ENCODE measurements at regions not wholly inside any gene's neighbourhood (a gene's known extent, or its start where the extent isn't known, plus 50 kb on each side); places are given as distances from the start of the nearest gene placed in this dataset.

GRCh38 chr13:107375701-107376340 is 807.9 kb upstream of the ARGLU1 start:
- TF ChIP-seq CTCF (IDR thresholded peaks at IDR 0.05; ENCODE audit: poor library complexity, severe bottlenecking) (no peak), EZH2 (IDR thresholded peaks at IDR 0.05; ENCODE audit: borderline replicate concordance, insufficient read depth, low read length, poor library complexity, severe bottlenecking) (no peak), RAD21 (conservative IDR thresholded peaks at IDR 0.05) (no peak), POLR2AphosphoS5 (IDR thresholded peaks at IDR 0.05) (no peak), SMC3 (conservative IDR thresholded peaks at IDR 0.05; ENCODE audit: poor library complexity) (no peak), TAF1 (IDR thresholded peaks at IDR 0.05; ENCODE audit: low read depth) (no peak)
- TF ChIP-seq, protein P1, sequence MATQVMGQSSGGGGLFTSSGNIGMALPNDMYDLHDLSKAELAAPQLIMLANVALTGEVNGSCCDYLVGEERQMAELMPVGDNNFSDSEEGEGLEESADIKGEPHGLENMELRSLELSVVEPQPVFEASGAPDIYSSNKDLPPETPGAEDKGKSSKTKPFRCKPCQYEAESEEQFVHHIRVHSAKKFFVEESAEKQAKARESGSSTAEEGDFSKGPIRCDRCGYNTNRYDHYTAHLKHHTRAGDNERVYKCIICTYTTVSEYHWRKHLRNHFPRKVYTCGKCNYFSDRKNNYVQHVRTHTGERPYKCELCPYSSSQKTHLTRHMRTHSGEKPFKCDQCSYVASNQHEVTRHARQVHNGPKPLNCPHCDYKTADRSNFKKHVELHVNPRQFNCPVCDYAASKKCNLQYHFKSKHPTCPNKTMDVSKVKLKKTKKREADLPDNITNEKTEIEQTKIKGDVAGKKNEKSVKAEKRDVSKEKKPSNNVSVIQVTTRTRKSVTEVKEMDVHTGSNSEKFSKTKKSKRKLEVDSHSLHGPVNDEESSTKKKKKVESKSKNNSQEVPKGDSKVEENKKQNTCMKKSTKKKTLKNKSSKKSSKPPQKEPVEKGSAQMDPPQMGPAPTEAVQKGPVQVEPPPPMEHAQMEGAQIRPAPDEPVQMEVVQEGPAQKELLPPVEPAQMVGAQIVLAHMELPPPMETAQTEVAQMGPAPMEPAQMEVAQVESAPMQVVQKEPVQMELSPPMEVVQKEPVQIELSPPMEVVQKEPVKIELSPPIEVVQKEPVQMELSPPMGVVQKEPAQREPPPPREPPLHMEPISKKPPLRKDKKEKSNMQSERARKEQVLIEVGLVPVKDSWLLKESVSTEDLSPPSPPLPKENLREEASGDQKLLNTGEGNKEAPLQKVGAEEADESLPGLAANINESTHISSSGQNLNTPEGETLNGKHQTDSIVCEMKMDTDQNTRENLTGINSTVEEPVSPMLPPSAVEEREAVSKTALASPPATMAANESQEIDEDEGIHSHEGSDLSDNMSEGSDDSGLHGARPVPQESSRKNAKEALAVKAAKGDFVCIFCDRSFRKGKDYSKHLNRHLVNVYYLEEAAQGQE (IDR thresholded peaks at IDR 0.05; ENCODE audit: borderline replicate concordance): no peak

All from neural cell (in vitro differentiated cells).